Muscle layer of colon (tissue), 2 donors: ENCODE measurements at regions not wholly inside any gene's neighbourhood (a gene's known extent, or its start where the extent isn't known, plus 50 kb on each side); places are given as distances from the start of the nearest gene placed in this dataset.

Experiments used
- H3K27ac ChIP-seq: one replicate; pipeline ENCODE4 v1.7.0; 2013; ENCODE audit warnings: low read depth, mild to moderate bottlenecking, low read length, moderate library complexity
- H3K27me3 ChIP-seq, 2 donors: one replicate each; pipeline ENCODE4 v1.7.0; 2013; ENCODE audit warnings: low read length in 2 of 2, mild to moderate bottlenecking in 2 of 2; ENCODE audit not compliant: insufficient read depth in 2 of 2, control insufficient read depth in 1 of 2
- H3K36me3 ChIP-seq: one replicate; pipeline ENCODE4 v1.7.0; 2013; ENCODE audit warnings: mild to moderate bottlenecking, low read length; ENCODE audit not compliant: insufficient read depth
- H3K4me1 ChIP-seq: one replicate; pipeline ENCODE4 v1.7.0; 2013; ENCODE audit warnings: mild to moderate bottlenecking, low read length; ENCODE audit not compliant: insufficient read depth
- H3K4me3 ChIP-seq, 2 donors: one replicate each; pipeline ENCODE4 v1.7.0; 2013; ENCODE audit warnings: low read length in 2 of 2, low read depth in 1 of 2, mild to moderate bottlenecking in 1 of 2, moderate library complexity in 1 of 2
- H3K9ac ChIP-seq: one replicate; pipeline ENCODE4 v1.7.0; 2013; ENCODE audit warnings: low read length
- H3K9me3 ChIP-seq: one replicate; pipeline ENCODE4 v1.7.0; 2013; ENCODE audit warnings: mild to moderate bottlenecking, low read length
- donor health status: abdominal sarcoma.
- donor health status: Adenocarcinoma of cecum.

DNA sequence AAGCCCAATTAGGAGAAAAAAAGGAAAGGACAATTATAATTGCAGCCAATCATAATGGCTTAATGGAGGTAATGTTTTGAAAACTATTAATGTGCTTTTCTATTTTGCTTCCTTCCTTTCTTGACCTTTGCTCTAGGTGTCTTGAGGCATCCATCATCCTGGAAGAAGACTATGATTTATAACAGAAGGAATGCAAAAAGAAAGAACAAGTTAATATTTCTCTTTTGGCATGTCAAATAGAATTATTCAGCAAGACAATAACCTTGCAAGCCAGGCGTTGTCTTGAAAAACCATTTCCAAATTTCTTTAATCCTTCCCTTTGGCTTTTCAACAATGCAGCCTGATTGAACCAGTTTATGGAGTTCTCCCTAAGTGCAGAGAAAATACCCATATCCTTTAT is 107.7 kb upstream of the USP24 start:
- Histone ChIP-seq H3K27ac (no peak overlapping the region), H3K27me3 (no peaks in the 10 kb centered on the region), H3K9ac (no peak overlapping the region), H3K4me3 (no peak overlapping the region), H3K36me3 (no peaks in the 10 kb centered on the region), H3K4me1 (no peaks in the 10 kb centered on the region), H3K9me3 (no peaks in the 10 kb centered on the region)

GRCh38 chr1:55321942-55322341 is 106.8 kb upstream of the USP24 start:
- H3K4me3 ChIP-seq = no peak overlapping the region

DNA sequence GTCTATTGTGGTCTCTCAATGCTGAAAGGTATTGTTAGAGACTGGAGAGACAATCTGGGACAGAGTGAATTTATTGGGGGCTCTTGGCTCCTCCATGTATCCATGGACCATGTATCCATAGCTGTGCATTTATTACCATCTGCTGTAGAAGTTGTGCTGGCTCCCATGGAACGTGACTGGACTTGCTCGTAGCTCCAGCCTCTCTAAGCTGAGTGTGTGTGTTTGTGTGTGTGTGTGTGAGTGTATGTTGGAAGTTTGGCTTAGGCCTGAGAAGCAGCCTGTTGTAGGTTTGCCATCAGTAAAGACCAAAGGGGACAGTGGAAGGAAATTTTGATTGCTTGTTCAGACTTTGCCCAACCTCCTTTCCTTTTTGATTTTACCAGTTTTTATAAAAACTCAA is 105.7 kb upstream of the USP24 start:
- no peak overlapping the region for H3K9ac ChIP-seq
- no peak overlapping the region for H3K4me3 ChIP-seq
- H3K36me3 ChIP-seq = no peaks in the 10 kb centered on the region
- H3K4me1 ChIP-seq = no peaks in the 10 kb centered on the region
- no peaks in the 10 kb centered on the region for H3K9me3 ChIP-seq
- no peaks in the 10 kb centered on the region for H3K27me3 ChIP-seq
- no peak overlapping the region for H3K27ac ChIP-seq

More at GRCh38 chr1:55321942-55322341, 106.8 kb upstream of the USP24 start:
- Histone ChIP-seq H3K9me3 (no peaks in the 10 kb centered on the region), H3K27ac (no peak overlapping the region), H3K9ac (no peak overlapping the region), H3K4me1 (no peaks in the 10 kb centered on the region), H3K36me3 (no peaks in the 10 kb centered on the region), H3K27me3 (no peaks in the 10 kb centered on the region)

DNA sequence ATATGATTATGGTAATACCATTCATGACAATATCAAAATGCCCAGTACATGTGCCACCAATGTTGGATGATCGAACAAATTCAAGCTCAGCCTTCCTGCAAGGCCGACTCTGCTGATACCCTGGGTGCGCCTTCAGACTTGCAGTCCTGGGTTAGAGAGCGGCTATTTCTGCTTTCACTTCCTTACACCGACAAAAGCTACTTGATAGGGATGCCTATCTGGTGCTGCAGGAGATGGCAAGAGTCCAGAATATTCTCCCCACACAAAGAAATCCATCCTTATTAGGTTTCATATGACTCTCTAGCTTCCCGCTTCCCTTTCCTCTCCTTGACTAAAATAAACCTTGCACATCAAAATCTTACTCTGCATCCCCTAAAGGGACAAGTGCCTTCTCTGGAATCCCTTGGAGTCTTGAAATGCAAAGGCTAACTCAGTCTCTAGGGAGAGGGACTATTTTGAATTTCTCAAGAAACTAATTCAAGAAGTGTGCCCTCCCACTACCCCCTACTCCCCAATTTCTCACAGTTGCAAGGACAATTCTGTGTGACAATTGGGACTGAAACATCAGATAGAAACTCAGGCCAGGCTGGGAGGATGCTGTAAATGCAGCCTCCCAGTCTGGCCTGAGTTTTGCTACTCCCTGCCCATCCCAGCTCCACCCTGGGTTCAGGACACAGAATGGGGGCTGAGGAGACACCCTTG is 103.1 kb upstream of the USP24 start:
- H3K36me3 ChIP-seq = no peaks in the 10 kb centered on the region
- H3K27ac ChIP-seq = no peak overlapping the region
- no peaks in the 10 kb centered on the region for H3K4me1 ChIP-seq
- H3K9me3 ChIP-seq = no peaks in the 10 kb centered on the region
- no peaks in the 10 kb centered on the region for H3K27me3 ChIP-seq
- no peak overlapping the region for H3K9ac ChIP-seq
- H3K4me3 ChIP-seq = no peak overlapping the region

DNA sequence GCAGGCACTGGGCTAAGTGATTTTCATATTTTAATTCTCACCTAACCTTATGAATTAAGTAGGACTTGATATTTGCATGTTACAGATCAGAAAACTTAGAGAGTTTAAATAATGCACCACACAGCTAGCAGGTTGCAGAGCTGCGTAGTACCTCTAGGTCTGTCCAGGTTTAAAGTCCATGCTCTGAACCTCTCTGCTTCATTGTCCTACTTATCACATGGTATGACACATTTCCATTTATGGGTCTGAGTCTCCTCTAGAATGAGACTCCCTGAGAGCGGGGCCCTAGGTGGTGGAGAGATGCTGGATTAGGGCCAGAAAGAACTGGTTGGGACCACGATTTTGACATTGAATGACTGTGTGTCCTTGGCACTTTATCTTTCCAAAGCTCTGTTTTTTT is 102.5 kb upstream of the USP24 start:
- no peaks in the 10 kb centered on the region for H3K27me3 ChIP-seq
- no peaks in the 10 kb centered on the region for H3K9me3 ChIP-seq
- H3K4me1 ChIP-seq = no peaks in the 10 kb centered on the region
- no peaks in the 10 kb centered on the region for H3K36me3 ChIP-seq
- no peak overlapping the region for H3K9ac ChIP-seq
- no peak overlapping the region for H3K27ac ChIP-seq
- H3K4me3 ChIP-seq = no peak overlapping the region

DNA sequence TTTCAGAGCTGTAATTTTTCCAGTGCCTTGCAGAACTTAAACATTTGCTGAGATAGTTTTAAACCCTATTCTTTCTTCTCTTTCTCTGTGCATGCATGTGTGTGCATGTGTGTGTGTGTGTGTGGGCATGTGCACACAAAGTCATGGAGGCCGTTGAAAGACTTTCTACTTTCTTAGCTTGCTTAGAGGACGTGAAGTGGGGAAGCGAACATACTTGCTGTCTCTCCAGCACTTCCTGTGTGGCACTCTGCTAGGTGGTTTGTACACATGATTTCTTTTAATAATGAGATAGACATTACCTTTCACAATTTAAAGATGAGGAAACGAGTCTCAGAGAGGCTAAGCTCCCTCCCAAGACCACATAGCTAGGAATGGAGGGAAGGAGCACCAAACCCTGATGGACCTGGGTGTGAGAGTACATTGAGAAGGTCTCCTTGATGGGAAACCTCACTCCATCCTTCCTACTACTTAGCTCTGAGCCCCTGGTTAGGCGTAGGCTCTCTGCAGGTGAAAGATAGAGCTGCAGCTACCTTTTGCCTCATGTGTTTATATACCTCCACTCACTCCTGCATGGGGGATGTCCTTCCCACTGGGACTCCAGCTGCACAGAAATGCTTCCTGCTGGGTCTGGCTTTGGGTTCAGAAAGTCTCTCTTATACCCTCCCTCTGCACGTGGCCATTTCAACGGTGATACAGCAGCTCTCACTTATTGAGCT is 101.9 kb upstream of the USP24 start:
- H3K27ac ChIP-seq = no peak overlapping the region
- no peak overlapping the region for H3K9ac ChIP-seq
- H3K4me1 ChIP-seq = no peaks in the 10 kb centered on the region
- H3K4me3 ChIP-seq = no peak overlapping the region
- no peaks in the 10 kb centered on the region for H3K27me3 ChIP-seq
- no peaks in the 10 kb centered on the region for H3K9me3 ChIP-seq
- no peaks in the 10 kb centered on the region for H3K36me3 ChIP-seq

- H3K9ac ChIP-seq = no peak overlapping the region
- H3K36me3 ChIP-seq = no peaks in the 10 kb centered on the region
- no peak overlapping the region for H3K4me3 ChIP-seq
- H3K27ac ChIP-seq = no peak overlapping the region
- H3K27me3 ChIP-seq = no peaks in the 10 kb centered on the region
- H3K4me1 ChIP-seq = no peaks in the 10 kb centered on the region
- no peaks in the 10 kb centered on the region for H3K9me3 ChIP-seq
Measured at GRCh38 chr1:55316502-55316901, 101.3 kb upstream of the USP24 start.

DNA sequence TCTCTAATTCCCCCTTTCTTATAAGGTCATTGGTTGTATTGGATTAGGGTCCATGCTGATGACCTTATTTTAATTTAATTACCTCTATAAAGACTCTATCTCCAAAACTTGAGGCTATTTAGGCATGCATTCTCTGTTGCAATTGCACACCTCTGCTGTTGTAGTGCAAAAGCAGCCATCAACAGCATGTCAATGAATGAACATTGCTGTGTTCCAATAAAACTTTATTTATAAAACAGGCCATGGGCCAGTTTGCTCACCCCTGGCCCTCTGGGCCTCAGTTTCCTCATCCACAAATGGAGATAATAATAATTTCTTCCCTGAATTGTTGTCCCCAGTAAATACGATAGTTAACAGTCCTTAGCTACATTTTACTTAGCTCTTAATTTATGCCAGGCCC is 100.4 kb upstream of the USP24 start:
- no peaks in the 10 kb centered on the region for H3K27me3 ChIP-seq
- H3K4me1 ChIP-seq = no peaks in the 10 kb centered on the region
- H3K9ac ChIP-seq = no peak overlapping the region
- no peak overlapping the region for H3K27ac ChIP-seq
- no peaks in the 10 kb centered on the region for H3K9me3 ChIP-seq
- H3K36me3 ChIP-seq = no peaks in the 10 kb centered on the region
- no peak overlapping the region for H3K4me3 ChIP-seq

GRCh38 chr1:55314740-55315139 is 99.6 kb upstream of the USP24 start:
- Histone ChIP-seq H3K9ac (no peak overlapping the region), H3K9me3 (no peaks in the 10 kb centered on the region), H3K4me3 (no peak overlapping the region), H3K27me3 (no peaks in the 10 kb centered on the region), H3K27ac (no peak overlapping the region), H3K36me3 (no peaks in the 10 kb centered on the region), H3K4me1 (no peaks in the 10 kb centered on the region)

DNA sequence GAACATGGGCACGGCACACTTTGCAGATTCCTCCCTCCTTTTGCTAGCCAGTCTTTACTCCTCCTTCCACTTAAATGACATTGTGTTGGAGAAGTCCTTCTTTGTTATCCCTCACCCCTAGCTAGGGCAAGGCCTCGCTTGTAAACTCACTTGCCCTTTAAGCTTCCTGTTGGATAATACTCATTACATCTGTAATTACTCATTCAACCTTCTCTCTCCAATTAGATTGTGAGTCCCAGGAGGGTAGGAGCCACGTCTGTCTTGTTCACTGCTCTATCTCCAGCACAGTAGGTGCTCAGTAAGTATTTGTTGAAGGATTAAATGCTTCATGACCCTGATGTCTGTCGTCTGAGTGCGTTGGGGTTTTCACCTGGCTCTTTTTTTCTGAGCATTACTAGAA is 98.7 kb upstream of the USP24 start:
- no peaks in the 10 kb centered on the region for H3K9me3 ChIP-seq
- H3K27ac ChIP-seq = no peak overlapping the region
- H3K9ac ChIP-seq = no peak overlapping the region
- no peaks in the 10 kb centered on the region for H3K4me1 ChIP-seq
- no peaks in the 10 kb centered on the region for H3K36me3 ChIP-seq
- H3K27me3 ChIP-seq = no peaks in the 10 kb centered on the region
- no peak overlapping the region for H3K4me3 ChIP-seq

GRCh38 chr1:55311979-55312378 is 96.8 kb upstream of the USP24 start:
- H3K9ac ChIP-seq = no peak overlapping the region
- H3K4me1 ChIP-seq = no peaks in the 10 kb centered on the region
- no peak overlapping the region for H3K27ac ChIP-seq
- no peaks in the 10 kb centered on the region for H3K36me3 ChIP-seq
- no peaks in the 10 kb centered on the region for H3K9me3 ChIP-seq
- no peak overlapping the region for H3K4me3 ChIP-seq
- H3K27me3 ChIP-seq = no peaks in the 10 kb centered on the region
